BJ (cell line): ENCODE measurements at regions not wholly inside any gene's neighbourhood (a gene's known extent, or its start where the extent isn't known, plus 50 kb on each side); places are given as distances from the start of the nearest gene placed in this dataset.

Experiments used
- CTCF ChIA-PET: fragments of 350-600 bp; formaldehyde crosslinking; extraction: SDS; loops from one replicate; lab custom pipeline; 2021; ENCODE audit warnings: antibody characterized with exemption, inconsistent platforms; lab: Yijun Ruan, JAX
- POLR2A ChIA-PET: fragments of 300-600 bp; sonication (Branson Sonifier 250); formaldehyde crosslinking; extraction: SDS; loops from one replicate; lab custom pipeline; 2021; ENCODE audit warnings: antibody characterized with exemption; lab: Charles Lee
- DNase-seq: peaks from one replicate; pipeline ENCODE4 v3.0.0-alpha.2; 2011; ENCODE audit warnings: low read depth
- H3K27me3 ChIP-seq: 2 replicates; pipeline ENCODE4 v1.6.0; 2011; ENCODE audit warnings: low read length; ENCODE audit not compliant: control insufficient read depth, insufficient read depth
- H3K36me3 ChIP-seq: 2 replicates; pipeline ENCODE4 v1.5.1; 2011; ENCODE audit warnings: low read length; ENCODE audit not compliant: control insufficient read depth, insufficient read depth
- H3K4me3 ChIP-seq: 2 replicates; pipeline ENCODE4 v1.5.1; 2011; ENCODE audit warnings: low read depth, mild to moderate bottlenecking, control low read depth, low read length
- TF ChIP-seq, protein P1 (sequence below): IDR thresholded peaks from 2 replicates; pipeline ENCODE4 v1.5.1; 2011; ENCODE audit warnings: low read depth, mild to moderate bottlenecking, control low read depth, inconsistent platforms, low read length, moderate library complexity; ENCODE audit not compliant: insufficient read depth

DNA sequence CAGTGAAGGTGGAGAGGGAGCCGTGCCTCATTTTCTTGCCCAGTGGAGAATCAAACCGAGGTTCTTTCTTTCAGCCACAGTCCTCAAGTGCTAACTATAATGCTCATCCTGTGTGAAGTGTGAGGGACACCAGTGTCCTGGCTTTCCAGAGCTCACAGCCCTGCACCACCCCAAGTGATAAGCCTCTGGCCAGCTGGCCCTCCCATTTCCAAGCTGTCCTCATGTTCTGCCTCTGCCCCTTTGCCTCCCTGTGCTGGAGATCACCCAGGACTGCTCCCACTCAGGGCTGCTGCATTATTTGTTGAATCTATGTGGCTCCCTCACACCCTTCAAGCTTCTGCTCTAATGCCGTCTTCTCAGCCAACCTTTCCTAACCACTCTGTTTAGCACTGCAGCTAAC lies 224.5 kb upstream of the TUT7 start:
- H3K4me3 ChIP-seq, result no peak overlapping the region
- DNase-seq, result no peak
- no peaks in the 10 kb centered on the region for H3K36me3 ChIP-seq
- ChIA-PET CTCF (no interaction called here), POLR2A (no interaction called here)
- no peaks in the 10 kb centered on the region; the same call in none of the 2 replicates for H3K27me3 ChIP-seq
- TF ChIP-seq, protein P1, sequence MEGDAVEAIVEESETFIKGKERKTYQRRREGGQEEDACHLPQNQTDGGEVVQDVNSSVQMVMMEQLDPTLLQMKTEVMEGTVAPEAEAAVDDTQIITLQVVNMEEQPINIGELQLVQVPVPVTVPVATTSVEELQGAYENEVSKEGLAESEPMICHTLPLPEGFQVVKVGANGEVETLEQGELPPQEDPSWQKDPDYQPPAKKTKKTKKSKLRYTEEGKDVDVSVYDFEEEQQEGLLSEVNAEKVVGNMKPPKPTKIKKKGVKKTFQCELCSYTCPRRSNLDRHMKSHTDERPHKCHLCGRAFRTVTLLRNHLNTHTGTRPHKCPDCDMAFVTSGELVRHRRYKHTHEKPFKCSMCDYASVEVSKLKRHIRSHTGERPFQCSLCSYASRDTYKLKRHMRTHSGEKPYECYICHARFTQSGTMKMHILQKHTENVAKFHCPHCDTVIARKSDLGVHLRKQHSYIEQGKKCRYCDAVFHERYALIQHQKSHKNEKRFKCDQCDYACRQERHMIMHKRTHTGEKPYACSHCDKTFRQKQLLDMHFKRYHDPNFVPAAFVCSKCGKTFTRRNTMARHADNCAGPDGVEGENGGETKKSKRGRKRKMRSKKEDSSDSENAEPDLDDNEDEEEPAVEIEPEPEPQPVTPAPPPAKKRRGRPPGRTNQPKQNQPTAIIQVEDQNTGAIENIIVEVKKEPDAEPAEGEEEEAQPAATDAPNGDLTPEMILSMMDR, result no peak

GRCh38 chr9:86577420-86578333 lies 223.5 kb upstream of the TUT7 start:
- CTCF ChIA-PET, result no interaction called here
- POLR2A ChIA-PET, result no interaction called here
- TF ChIP-seq, protein P1, result no peak
- Histone ChIP-seq H3K4me3 (no peak overlapping the region), H3K27me3 (no peaks in the 10 kb centered on the region; the same call in none of the 2 replicates), H3K36me3 (no peaks in the 10 kb centered on the region)
- DNase-seq, result no peak

GRCh38 chr9:86575825-86576525 lies 221.8 kb upstream of the TUT7 start:
- no peak for DNase-seq
- Histone ChIP-seq H3K27me3 (no peaks in the 10 kb centered on the region; the same call in none of the 2 replicates), H3K36me3 (no peaks in the 10 kb centered on the region), H3K4me3 (no peak overlapping the region)
- TF ChIP-seq, protein P1, result no peak
- ChIA-PET POLR2A (interaction anchor here (0.6 kb wide), 2 partner anchors 51 to 279 kb away, joined by 3 to 10 read pairs; no protein-coding TSS in a partner anchor), CTCF (no interaction called here)

GRCh38 chr9:86575137-86575536 lies 220.9 kb upstream of the TUT7 start:
- CTCF ChIA-PET, result no interaction called here
- TF ChIP-seq, protein P1, result no peak
- Histone ChIP-seq H3K4me3 (no peak overlapping the region), H3K36me3 (no peaks in the 10 kb centered on the region), H3K27me3 (no peaks in the 10 kb centered on the region; the same call in none of the 2 replicates)
- POLR2A ChIA-PET, result no interaction called here
- no peak for DNase-seq

GRCh38 chr9:86573886-86574285 lies 219.7 kb upstream of the TUT7 start:
- no peak for DNase-seq
- no peak overlapping the region for H3K4me3 ChIP-seq
- POLR2A ChIA-PET, result no interaction called here
- H3K36me3 ChIP-seq, result no peaks in the 10 kb centered on the region
- TF ChIP-seq, protein P1, result no peak
- CTCF ChIA-PET, result interaction anchor here (1.1 kb wide), 1 partner anchor 11 kb away, joined by 5 read pairs; no protein-coding TSS in a partner anchor
- no peaks in the 10 kb centered on the region; the same call in none of the 2 replicates for H3K27me3 ChIP-seq
